ENCODE measurements at regions not wholly inside any gene's neighbourhood (a gene's known extent, or its start where the extent isn't known, plus 50 kb on each side); places are given as distances from the start of the nearest gene placed in this dataset.

- Histone ChIP-seq H3K9me3 (ENCODE audit: control insufficient read depth, insufficient read depth, low read length) (peaks cover 2% of the 10 kb centered on the region), H4K5ac (ENCODE audit: low read depth, low read length) (no peak overlapping the region), H2BK20ac (ENCODE audit: low read depth, low read length) (no peak overlapping the region), H3K4me2 (ENCODE audit: low read depth, low read length) (no peak overlapping the region), H3K9me1 (ENCODE audit: insufficient read depth, low read length) (no peaks in the 10 kb centered on the region), H2AK9ac (replicated peaks; ENCODE audit: low read depth, low read length, poor library complexity) (no peak overlapping the region), H2BK120ac (ENCODE audit: low read depth, low read length) (no peak overlapping the region), H2BK15ac (ENCODE audit: low read depth, low read length) (no peak overlapping the region), H3K4me3 (ENCODE audit: insufficient read depth, low read depth, low read length) (no peak overlapping the region), H3K14ac (replicated peaks; ENCODE audit: low read depth, low read length) (no peak overlapping the region), H2AFZ (replicated peaks; ENCODE audit: low read length, poor library complexity) (no peak overlapping the region), H2BK5ac (ENCODE audit: low read depth, low read length, poor library complexity, severe bottlenecking) (no peak overlapping the region), H3K23ac (ENCODE audit: low read depth, low read length) (no peak overlapping the region), H3K56ac (ENCODE audit: extremely low read depth, insufficient read depth, low read length) (no peak overlapping the region), H3K4ac (ENCODE audit: low read depth, low read length) (no peak overlapping the region), H3K27ac (ENCODE audit: insufficient read depth, low read length) (no peak overlapping the region), H2AK5ac (ENCODE audit: low read depth, low read length) (no peak overlapping the region), H3K4me1 (ENCODE audit: control insufficient read depth, insufficient read depth, low read length) (0 out of 2 replicates have a peak, but pooled peaks cover 2% of the 10 kb centered on the region), H4K91ac (ENCODE audit: insufficient read depth, low read depth, low read length) (no peak overlapping the region), H3K9ac (ENCODE audit: low read depth, low read length) (no peak overlapping the region), H3K36me3 (ENCODE audit: control insufficient read depth, insufficient read depth, low read length) (no peaks in the 10 kb centered on the region), H3K18ac (ENCODE audit: low read depth, low read length) (no peak overlapping the region), H4K8ac (ENCODE audit: low read depth in 2 of 2, low read length in 2 of 2) (no peak overlapping the region), H3K79me1 (ENCODE audit: low read depth in 1 of 2, low read length in 2 of 2) (no peaks in the 10 kb centered on the region), H4K20me1 (ENCODE audit: insufficient read depth, low read length) (no peaks in the 10 kb centered on the region), H3K27me3 (ENCODE audit: control insufficient read depth, insufficient read depth, low read length) (no peaks in the 10 kb centered on the region)
- dilution Hi-C loops (cut with HindIII; ENCODE audit: low sequenced_read_pairs, unreplicated experiment) (no loop called here), in situ Hi-C loops (cut with MboI; ENCODE audit: low sequenced_read_pairs) (no loop called here), intact Hi-C loops (cut with micrococcal nuclease) (no loop called here)
- ATAC-seq (ENCODE audit: low read depth), result no peak; the same call in 1 of the 2 replicates
- CTCF ChIA-PET, result no interaction called here
- TF ChIP-seq RAD21 (IDR thresholded peaks at IDR 0.05; ENCODE audit: low read length), result no peak
- TF ChIP-seq POLR2A (IDR thresholded peaks at IDR 0.05; ENCODE audit: low read depth, low read length), result no peak
- no peak for TF ChIP-seq NFE2L2 (IDR thresholded peaks at IDR 0.05; ENCODE audit: low read depth, low read length)
- TF ChIP-seq CTCF (conservative IDR thresholded peaks at IDR 0.05; ENCODE audit: low read depth, low read length), result no peak
- no peak for TF ChIP-seq RFX5 (IDR thresholded peaks at IDR 0.05; ENCODE audit: low read depth, low read length)
- TF ChIP-seq MAFK (IDR thresholded peaks at IDR 0.05; ENCODE audit: low read depth, low read length), result no peak
- no peak for TF ChIP-seq BHLHE40 (IDR thresholded peaks at IDR 0.05; ENCODE audit: low read depth, low read length)
- TF ChIP-seq FOS (IDR thresholded peaks at IDR 0.05; ENCODE audit: low read depth, low read length), result no peak
- no peak for TF ChIP-seq RCOR1 (IDR thresholded peaks at IDR 0.05; ENCODE audit: insufficient replicate concordance, low read length)
- no peak for TF ChIP-seq ELK1 (IDR thresholded peaks at IDR 0.05; ENCODE audit: borderline replicate concordance, low read depth, low read length)
- no CpG with 5 or more reads among the region's 4 CpGs for WGBS, 2 experiments (ENCODE audit: extremely low coverage in 2 of 2, insufficient read length in 1 of 2)
- DNase-seq, result peak; percentile 19
- POLR2A ChIA-PET (ENCODE audit: unreplicated experiment), result no interaction called here
- BruUV-seq (replicated peaks), result no TSS peak
These were observed 181.4 kb upstream of the HCCS start for GRCh38 chrX:10929747-10930146.
